Activated CD8-positive, alpha-beta T cell treated with anti-CD3 and anti-CD28 coated beads for 36 hours (primary cell): ENCODE measurements at regions not wholly inside any gene's neighbourhood (a gene's known extent, or its start where the extent isn't known, plus 50 kb on each side); places are given as distances from the start of the nearest gene placed in this dataset.

Source experiments
- ATAC-seq: fragments of 200-7000 bp; cut with Tn5 transposase; one replicate; pipeline ENCODE4 v1.10.0; 2021; ENCODE audit warnings: mild to moderate bottlenecking, moderate library complexity
- CTCF ChIA-PET: fragments of 350-600 bp; sonication (Branson Sonifier 250); formaldehyde crosslinking; loops from one replicate; lab custom pipeline; 2021; ENCODE audit warnings: antibody characterized with exemption; lab: Charles Lee
- POLR2A ChIA-PET: fragments of 350-600 bp; sonication (Branson Sonifier 250); formaldehyde crosslinking; loops from one replicate; lab custom pipeline; 2021; ENCODE audit warnings: antibody characterized with exemption; lab: Charles Lee
- DNase-seq: peaks from one replicate; pipeline ENCODE4 v3.0.0-alpha.2; 2020
- H3K27ac Mint-ChIP-seq: one replicate; pipeline ENCODE4 v1.8.0; 2021; ENCODE audit warnings: mild to moderate bottlenecking, mixed read lengths
- H3K27me3 Mint-ChIP-seq: one replicate; pipeline ENCODE4 v1.8.0; 2021; ENCODE audit warnings: mixed read lengths
- H3K36me3 Mint-ChIP-seq: one replicate; pipeline ENCODE4 v1.8.0; 2021; ENCODE audit warnings: low read depth, mixed read lengths
- H3K4me1 Mint-ChIP-seq: one replicate; pipeline ENCODE4 v1.8.0; 2021; ENCODE audit warnings: low read depth, mixed read lengths
- H3K4me3 Mint-ChIP-seq: one replicate; pipeline ENCODE4 v1.8.0; 2021; ENCODE audit warnings: mild to moderate bottlenecking, moderate library complexity, mixed read lengths
- H3K9me3 Mint-ChIP-seq: one replicate; pipeline ENCODE4 v1.8.0; 2021; ENCODE audit warnings: mixed read lengths
- intact Hi-C: fragments of 100-400 bp; cut with micrococcal nuclease; formaldehyde crosslinking; loops from one replicate; pipeline ENCODE4 v1.10.0; 2022
- TF ChIP-seq, protein P1 (sequence below): fragments of 200-600 bp; IDR thresholded peaks from one replicate; pipeline ENCODE4 v1.8.0; 2022; ENCODE audit warnings: antibody characterized with exemption, mild to moderate bottlenecking

DNA sequence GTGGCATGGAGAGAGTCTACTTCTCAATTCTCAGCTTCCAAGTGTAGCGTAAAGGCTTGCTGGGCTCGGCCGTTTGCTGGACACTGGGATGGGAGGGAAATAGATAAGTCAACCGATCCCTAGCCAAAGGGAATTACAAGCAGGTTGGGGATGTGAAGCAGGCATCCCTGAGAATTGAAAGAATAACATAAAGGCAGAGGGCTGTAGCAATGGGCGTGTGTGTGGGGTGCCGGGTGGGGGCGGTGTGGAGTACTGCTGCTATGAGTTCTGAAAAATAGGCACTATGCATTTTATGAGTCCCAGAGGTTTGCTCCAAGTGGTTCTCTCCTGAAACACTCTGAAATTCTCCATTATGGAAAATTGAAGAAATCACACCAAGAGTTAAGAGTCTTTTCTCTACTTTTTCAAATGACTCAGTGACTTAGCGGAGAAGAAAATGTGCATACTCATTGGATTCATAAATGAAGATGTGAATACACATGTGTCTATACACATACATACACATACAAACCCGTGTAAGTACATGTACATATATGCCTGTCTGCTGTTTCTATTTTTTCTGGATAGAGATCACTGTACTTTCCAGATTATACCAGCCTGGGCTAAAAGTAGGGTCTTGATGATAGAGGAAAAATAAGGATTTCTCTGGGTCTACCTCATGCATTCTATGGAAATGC, 65.4 kb downstream of the ADRA2A start:
- Mint-ChIP-seq H3K4me1 (peaks cover 12% of the 10 kb centered on the region), H3K27ac (no peak overlapping the region), H3K27me3 (peaks cover 3% of the 10 kb centered on the region), H3K36me3 (no peaks in the 10 kb centered on the region), H3K9me3 (no peaks in the 10 kb centered on the region), H3K4me3 (no peak overlapping the region)
- intact Hi-C loops, result no loop called here
- POLR2A ChIA-PET, result no interaction called here
- CTCF ChIA-PET, result no interaction called here
- TF ChIP-seq, protein P1, sequence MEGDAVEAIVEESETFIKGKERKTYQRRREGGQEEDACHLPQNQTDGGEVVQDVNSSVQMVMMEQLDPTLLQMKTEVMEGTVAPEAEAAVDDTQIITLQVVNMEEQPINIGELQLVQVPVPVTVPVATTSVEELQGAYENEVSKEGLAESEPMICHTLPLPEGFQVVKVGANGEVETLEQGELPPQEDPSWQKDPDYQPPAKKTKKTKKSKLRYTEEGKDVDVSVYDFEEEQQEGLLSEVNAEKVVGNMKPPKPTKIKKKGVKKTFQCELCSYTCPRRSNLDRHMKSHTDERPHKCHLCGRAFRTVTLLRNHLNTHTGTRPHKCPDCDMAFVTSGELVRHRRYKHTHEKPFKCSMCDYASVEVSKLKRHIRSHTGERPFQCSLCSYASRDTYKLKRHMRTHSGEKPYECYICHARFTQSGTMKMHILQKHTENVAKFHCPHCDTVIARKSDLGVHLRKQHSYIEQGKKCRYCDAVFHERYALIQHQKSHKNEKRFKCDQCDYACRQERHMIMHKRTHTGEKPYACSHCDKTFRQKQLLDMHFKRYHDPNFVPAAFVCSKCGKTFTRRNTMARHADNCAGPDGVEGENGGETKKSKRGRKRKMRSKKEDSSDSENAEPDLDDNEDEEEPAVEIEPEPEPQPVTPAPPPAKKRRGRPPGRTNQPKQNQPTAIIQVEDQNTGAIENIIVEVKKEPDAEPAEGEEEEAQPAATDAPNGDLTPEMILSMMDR, result no peak
- ATAC-seq, result no peak
- no peak for DNase-seq

GRCh38 chr10:111146025-111146640, 69.3 kb downstream of the ADRA2A start:
- Mint-ChIP-seq H3K4me3 (no peak overlapping the region), H3K36me3 (no peaks in the 10 kb centered on the region), H3K9me3 (no peaks in the 10 kb centered on the region), H3K27me3 (no peaks in the 10 kb centered on the region), H3K4me1 (peaks cover 12% of the 10 kb centered on the region), H3K27ac (no peak overlapping the region)
- TF ChIP-seq, protein P1, result no peak
- ATAC-seq (peak; percentile 64), DNase-seq (peak; percentile 5)
- POLR2A ChIA-PET, result no interaction called here
- intact Hi-C loops, result no loop called here
- CTCF ChIA-PET, result interaction anchor here (1.5 kb wide), 1 partner anchor 13 kb away, joined by 3 read pairs; no protein-coding TSS in a partner anchor

DNA sequence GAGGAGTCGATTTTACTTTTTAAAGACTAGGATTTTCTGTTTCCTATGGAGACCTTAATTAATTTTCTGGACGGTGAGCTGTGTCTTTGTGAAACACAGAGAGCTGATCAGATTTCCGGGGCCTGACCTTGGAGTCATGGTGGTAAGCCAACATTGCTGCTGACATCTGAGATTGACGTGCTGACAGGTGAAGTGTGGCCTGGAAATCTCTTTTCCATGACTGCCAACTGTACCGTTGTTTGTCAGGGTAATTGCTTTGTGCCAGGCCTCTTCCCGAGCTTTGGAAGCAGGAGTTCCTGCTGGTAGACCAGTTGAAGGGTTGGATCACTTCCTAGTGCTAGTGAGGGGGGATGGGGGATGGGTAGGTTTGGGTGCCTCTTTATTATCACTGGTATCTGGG, 71.2 kb downstream of the ADRA2A start:
- peaks cover 12% of the 10 kb centered on the region for H3K4me1 Mint-ChIP-seq
- no peaks in the 10 kb centered on the region for H3K27me3 Mint-ChIP-seq
- ChIA-PET POLR2A (no interaction called here), CTCF (no interaction called here)
- ATAC-seq, result no peak
- H3K9me3 Mint-ChIP-seq, result no peaks in the 10 kb centered on the region
- no peak for DNase-seq
- TF ChIP-seq, protein P1, result no peak
- no peak overlapping the region for H3K27ac Mint-ChIP-seq
- intact Hi-C loops, result no loop called here
- no peak overlapping the region for H3K4me3 Mint-ChIP-seq
- no peaks in the 10 kb centered on the region for H3K36me3 Mint-ChIP-seq

- H3K27me3 Mint-ChIP-seq, result no peaks in the 10 kb centered on the region
- H3K27ac Mint-ChIP-seq, result no peak overlapping the region
- ATAC-seq (no peak), DNase-seq (no peak)
- ChIA-PET CTCF (no interaction called here), POLR2A (no interaction called here)
- no peaks in the 10 kb centered on the region for H3K9me3 Mint-ChIP-seq
- TF ChIP-seq, protein P1, result no peak
- no peaks in the 10 kb centered on the region for H3K36me3 Mint-ChIP-seq
- H3K4me1 Mint-ChIP-seq, result peaks cover 12% of the 10 kb centered on the region
- no peak overlapping the region for H3K4me3 Mint-ChIP-seq
- intact Hi-C loops, result no loop called here
Measured at GRCh38 chr10:111148440-111148839, 71.6 kb downstream of the ADRA2A start.

DNA sequence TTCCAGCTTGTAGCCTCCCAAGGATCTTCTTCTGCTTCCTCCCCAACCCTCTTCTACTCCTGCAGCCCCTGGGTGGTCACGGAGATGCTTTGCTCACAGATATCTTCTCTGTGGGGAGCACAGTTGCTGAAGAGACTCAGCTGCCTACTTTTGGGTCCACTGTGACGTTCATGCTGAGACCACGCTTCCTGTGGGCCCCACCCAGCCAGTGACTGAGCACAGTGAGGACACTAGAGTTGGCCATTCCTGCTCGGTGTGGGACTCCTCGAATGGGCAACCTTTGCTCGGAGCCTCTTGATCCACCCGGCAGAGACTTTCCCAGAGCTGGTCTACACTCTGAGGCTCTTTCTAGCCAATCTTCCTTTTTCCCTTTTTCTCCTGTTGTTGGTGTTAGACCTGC, 73.9 kb downstream of the ADRA2A start:
- ChIA-PET POLR2A (no interaction called here), CTCF (no interaction called here)
- Mint-ChIP-seq H3K27ac (no peak overlapping the region), H3K4me1 (peaks cover 12% of the 10 kb centered on the region), H3K9me3 (no peaks in the 10 kb centered on the region), H3K27me3 (peaks cover 6% of the 10 kb centered on the region), H3K4me3 (no peak overlapping the region), H3K36me3 (no peaks in the 10 kb centered on the region)
- DNase-seq, result no peak
- TF ChIP-seq, protein P1, result no peak
- no peak for ATAC-seq
- intact Hi-C loops, result no loop called here
